Heart left ventricle (tissue), 16 donors: ENCODE measurements at regions not wholly inside any gene's neighbourhood (a gene's known extent, or its start where the extent isn't known, plus 50 kb on each side); places are given as distances from the start of the nearest gene placed in this dataset.

ENCODE experiments used
- ATAC-seq, 4 donors: fragments of 200-7000 bp; cut with Tn5 transposase; one replicate each; pipeline ENCODE4 v1.9.1; 2020 to 2022; ENCODE audit warnings: moderate library complexity in 4 of 4, mild to moderate bottlenecking in 3 of 4, moderate number of reproducible peaks in 1 of 4
- DNase-seq, 5 donors: peaks; one replicate each; pipeline ENCODE4 v3.0.0-alpha.2; 2020
- H3K27ac ChIP-seq, 12 donors: fragments of 200-600 bp; sonication (generic) in 4 of 12; one replicate each; pipeline versions ENCODE4 v1.5.0 to v1.8.0; 2016 to 2022; ENCODE audit warnings: mild to moderate bottlenecking in 2 of 12
- H3K27me3 ChIP-seq, 9 donors: fragments of 200-600 bp; sonication (generic) in 2 of 9; one replicate each; pipeline versions ENCODE4 v1.5.1 to v1.8.0; 2016 to 2022; ENCODE audit warnings: mild to moderate bottlenecking in 3 of 9
- H3K36me3 ChIP-seq, 9 donors: fragments of 200-600 bp; sonication (generic) in 2 of 9; one replicate each; pipeline versions ENCODE4 v1.5.0 to v1.8.0; 2018 to 2022; ENCODE audit warnings: mild to moderate bottlenecking in 2 of 9
- H3K4me1 ChIP-seq, 12 donors: fragments of 200-600 bp; sonication (generic) in 4 of 12; one replicate each; pipeline versions ENCODE4 v1.5.0 to v1.8.0; 2016 to 2022; ENCODE audit warnings: mild to moderate bottlenecking in 3 of 12
- H3K4me3 ChIP-seq, 12 donors: fragments of 200-600 bp; sonication (generic) in 4 of 12; one replicate each; pipeline versions ENCODE4 v1.5.0 to v1.8.0; 2017 to 2022; ENCODE audit warnings: mild to moderate bottlenecking in 9 of 12, moderate library complexity in 4 of 12
- H3K9me3 ChIP-seq, 12 donors: fragments of 200-600 bp; sonication (generic) in 4 of 12; one replicate each; pipeline versions ENCODE4 v1.5.0 to v1.8.0; 2016 to 2022; ENCODE audit warnings: mild to moderate bottlenecking in 1 of 12
- CTCF ChIP-seq, 12 donors: fragments of 200-600 bp; sonication (generic) in 4 of 12; IDR thresholded peaks; one replicate each; pipeline versions ENCODE4 v1.5.0 to v1.8.0; 2018 to 2022; ENCODE audit warnings: antibody characterized with exemption in 12 of 12, mild to moderate bottlenecking in 5 of 12
- POLR2A ChIP-seq, 2 donors: fragments of 450-650 bp; IDR thresholded peaks; one replicate each; pipeline ENCODE4 v1.6.1; 2017; ENCODE audit warnings: antibody characterized with exemption in 2 of 2, mild to moderate bottlenecking in 2 of 2, moderate library complexity in 2 of 2
- WGBS, 4 donors: extraction: QIAGEN DNeasy Blood & Tissue Kit in 2 of 4; methylation state at CpG; one replicate each; pipeline versions ENCODE4 v1.1.5 to v1.1.7; 2013 to 2018; 5-methylcytosine and 5-hydroxymethylcytosine counted together
- intact Hi-C, 10 donors: fragments of 100-400 bp; cut with DNase I; formaldehyde crosslinking; loops; one replicate each; pipeline versions ENCODE4 v1.11.1 to v1.14.2; 2022
- donor health status: ischemic (EF 13 %, LVEDD 7.1; RV severe dilation, severe dysfunction).
- donor health status: healthy with polysubstance abuse.
- donor health status: DM: no; HTN: yes; CAD: no.
- donor health status: DM: no; HTN: no; CAD: no.
- donor health status: ischemic (EF 25% LVEDD 6.9; RV normal size, moderate dysfunction).
- donor health status: ischemic (EF 25% LVEDD 5.7; RV mildly dilated, moderate dysfunction).
- donor health status: healthy.
- donor health status: DM: yes; HTN: yes; CAD: no.
- donor health status: ischemic (EF 35%, LVEDD 5.7; RV mildly dilated, moderate dysfunction).
- donor health status: nonischemic (EF 11% LVEDD 7.7; RV severe dilation, severe dysfunction).
- donor health status: DM: yes; HTN: yes; CAD: no.
- donor health status: PGD.
- donor health status: ischemic (EF 29% LVEDD 5.4; RV normal size, mild dysfunction).
- donor health status: nonischemic (EF 23%, LVEDD 6.1; RV moderate dilation, normal function).

- Histone ChIP-seq H3K4me1 (peaks cover 0 to 20% (median 0%) of the 10 kb centered on the region in 12 donors), H3K4me3 (no peak overlapping the region), H3K27ac (no peak overlapping the region), H3K36me3 (no peaks in the 10 kb centered on the region), H3K27me3 (no peaks in the 10 kb centered on the region), H3K9me3 (no peaks in the 10 kb centered on the region)
- DNase-seq (no peak), ATAC-seq (no peak)
- TF ChIP-seq CTCF (IDR thresholded peaks at IDR 0.05) (no peak), POLR2A (IDR thresholded peaks at IDR 0.05) (no peak)
- intact Hi-C loops: no loop called here
Observed at GRCh38 chr5:142250119-142250518, 74.7 kb downstream of the SPRY4 start.

DNA sequence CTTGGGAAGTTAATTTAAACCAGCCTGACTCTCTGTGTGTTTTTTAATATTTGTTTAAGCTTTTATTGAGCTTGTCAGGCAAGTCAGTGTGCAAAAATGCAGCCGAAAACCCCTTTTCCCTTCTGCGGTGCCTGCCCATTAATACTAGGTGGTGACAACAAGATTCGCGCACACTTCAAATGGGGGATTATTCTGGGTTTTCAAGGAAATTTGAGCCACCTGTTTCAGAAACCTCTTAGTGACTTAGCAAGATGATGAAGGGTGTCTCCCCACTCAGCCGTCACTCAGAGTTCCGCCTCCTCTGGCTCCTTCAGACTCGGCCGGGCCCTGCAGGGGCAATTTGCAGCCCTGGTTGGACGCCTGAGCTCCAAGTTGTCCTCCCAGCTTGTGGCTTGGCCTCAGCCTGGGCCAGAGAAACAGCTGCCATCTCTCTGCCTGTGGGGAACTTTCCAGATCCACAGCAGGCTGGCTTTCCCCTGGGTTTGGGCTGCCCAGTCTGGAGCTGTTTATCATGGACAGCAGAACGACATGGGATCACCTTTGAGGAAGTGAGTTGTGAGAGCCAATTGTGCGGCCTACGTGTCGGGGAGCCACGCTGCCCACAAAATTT is 75.9 kb downstream of the SPRY4 start:
- Histone ChIP-seq H3K4me1 (peaks cover 0 to 20% (median 0%) of the 10 kb centered on the region in 12 donors), H3K4me3 (no peak overlapping the region), H3K36me3 (no peaks in the 10 kb centered on the region), H3K9me3 (no peaks in the 10 kb centered on the region), H3K27ac (peak overlapping the region in 2 of 12 donors; percentile 24 to 49), H3K27me3 (no peaks in the 10 kb centered on the region)
- ATAC-seq: peak; percentile 69 to 88 (median 80)
- peak; percentile 33 to 81 (median 65) for DNase-seq
- intact Hi-C loops: no loop called here
- 80 to 87% (median 82%) methylated on average over 14 of the region's 14 CpGs for WGBS, 4 donors
- TF ChIP-seq CTCF (IDR thresholded peaks at IDR 0.05) (no peak), POLR2A (IDR thresholded peaks at IDR 0.05) (no peak)

DNA sequence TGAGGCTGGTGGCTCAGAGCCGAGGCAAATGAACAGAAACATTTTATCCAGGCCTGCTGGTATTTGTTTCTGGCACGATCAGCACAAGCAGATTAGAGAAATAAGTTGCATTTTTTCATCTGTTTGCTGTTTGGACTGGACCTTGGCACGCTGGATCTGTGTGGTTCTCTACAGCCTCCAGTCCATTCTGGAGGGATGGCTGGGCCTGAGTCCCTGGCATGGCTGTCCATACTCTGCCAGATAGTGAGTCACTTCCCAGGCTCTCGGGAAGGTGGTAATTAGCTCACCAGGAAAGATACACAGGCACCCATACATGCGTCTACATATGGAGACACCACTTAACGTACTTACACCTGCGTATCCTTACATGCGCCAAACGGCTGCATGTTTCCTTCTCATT is 78.6 kb downstream of the SPRY4 start:
- Histone ChIP-seq H3K27me3 (no peaks in the 10 kb centered on the region), H3K4me1 (peaks cover 0 to 20% (median 0%) of the 10 kb centered on the region in 12 donors), H3K4me3 (no peak overlapping the region), H3K9me3 (no peaks in the 10 kb centered on the region), H3K27ac (peak overlapping the region in 4 of 12 donors; percentile 3 to 64 (median 53)), H3K36me3 (no peaks in the 10 kb centered on the region)
- no peak for TF ChIP-seq CTCF (IDR thresholded peaks at IDR 0.05)
- TF ChIP-seq POLR2A (IDR thresholded peaks at IDR 0.05): no peak
- DNase-seq: no peak
- 73 to 78% (median 73%) methylated on average over 9 of the region's 9 CpGs for WGBS, 4 donors
- peak in 3 of 4 donors; percentile 44 to 65 (median 59) for ATAC-seq
- intact Hi-C loops: no loop called here

DNA sequence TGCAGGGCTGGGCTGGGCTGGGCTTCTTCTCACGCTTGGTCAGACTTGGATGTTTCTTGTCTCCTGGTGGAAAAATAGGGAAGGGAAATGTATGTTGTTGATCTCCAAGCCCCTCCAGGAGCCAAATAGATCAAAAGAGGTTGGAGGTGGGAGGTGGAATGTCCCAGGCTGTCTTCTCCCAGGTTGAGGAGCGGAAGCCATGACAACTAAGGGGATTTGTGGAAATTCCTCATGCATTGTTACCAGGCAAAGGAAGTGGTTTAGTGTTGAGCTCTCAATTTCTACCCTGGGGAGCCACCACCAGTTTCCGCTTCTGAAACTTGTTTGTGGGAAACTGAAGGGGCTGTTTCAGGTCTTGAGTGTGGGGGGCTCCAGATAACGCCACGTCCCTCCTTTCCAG is 79.0 kb downstream of the SPRY4 start:
- TF ChIP-seq CTCF (IDR thresholded peaks at IDR 0.05) (no peak), POLR2A (IDR thresholded peaks at IDR 0.05) (no peak)
- peak overlapping the region in 5 of 12 donors; percentile 1 to 64 (median 52) for H3K27ac ChIP-seq
- no peaks in the 10 kb centered on the region for H3K27me3 ChIP-seq
- H3K9me3 ChIP-seq: no peaks in the 10 kb centered on the region
- H3K36me3 ChIP-seq: no peaks in the 10 kb centered on the region
- ATAC-seq (no peak), DNase-seq (no peak)
- peaks cover 0 to 20% (median 0%) of the 10 kb centered on the region in 12 donors for H3K4me1 ChIP-seq
- no peak overlapping the region for H3K4me3 ChIP-seq
- intact Hi-C loops: no loop called here
- WGBS, 4 donors: 70 to 81% (median 78%) methylated on average over 5 of the region's 5 CpGs
